IPS-15b (cell line): ENCODE measurements at regions not wholly inside any gene's neighbourhood (a gene's known extent, or its start where the extent isn't known, plus 50 kb on each side); places are given as distances from the start of the nearest gene placed in this dataset.

Experiments
- H3K27me3 ChIP-seq: one replicate; pipeline ENCODE4 v1.6.1; 2013; ENCODE audit warnings: low read length; ENCODE audit not compliant: control insufficient read depth, insufficient read depth
- H3K36me3 ChIP-seq: one replicate; pipeline ENCODE4 v1.6.1; 2013; ENCODE audit warnings: low read length; ENCODE audit not compliant: control insufficient read depth, insufficient read depth
- H3K4me1 ChIP-seq: one replicate; pipeline ENCODE4 v1.6.1; 2013; ENCODE audit warnings: mild to moderate bottlenecking, low read length; ENCODE audit not compliant: control insufficient read depth, insufficient read depth
- H3K4me3 ChIP-seq: one replicate; pipeline ENCODE4 v1.5.1; 2013; ENCODE audit warnings: low read depth, low read length
- H3K9ac ChIP-seq: one replicate; pipeline ENCODE4 v1.6.1; 2013; ENCODE audit warnings: low read depth, mild to moderate bottlenecking, low read length
- H3K9me3 ChIP-seq: one replicate; pipeline ENCODE4 v1.6.1; 2013; ENCODE audit warnings: mild to moderate bottlenecking, low read length; ENCODE audit not compliant: control insufficient read depth, insufficient read depth

- H3K27me3 ChIP-seq, result no peaks in the 10 kb centered on the region
- H3K9ac ChIP-seq, result no peak overlapping the region
- no peaks in the 10 kb centered on the region for H3K36me3 ChIP-seq
- no peak overlapping the region for H3K4me3 ChIP-seq
- no peaks in the 10 kb centered on the region for H3K9me3 ChIP-seq
- no peaks in the 10 kb centered on the region for H3K4me1 ChIP-seq
Measured at GRCh38 chr7:88458946-88459345, 152.3 kb upstream of the STEAP4 start.

GRCh38 chr7:88458279-88458678 lies 151.6 kb upstream of the STEAP4 start:
- Histone ChIP-seq H3K4me3 (no peak overlapping the region), H3K9me3 (no peaks in the 10 kb centered on the region), H3K27me3 (no peaks in the 10 kb centered on the region), H3K36me3 (no peaks in the 10 kb centered on the region), H3K9ac (no peak overlapping the region), H3K4me1 (no peaks in the 10 kb centered on the region)

GRCh38 chr7:88457320-88457719 lies 150.6 kb upstream of the STEAP4 start:
- Histone ChIP-seq H3K4me3 (no peak overlapping the region), H3K9ac (no peak overlapping the region), H3K4me1 (no peaks in the 10 kb centered on the region), H3K9me3 (no peaks in the 10 kb centered on the region), H3K36me3 (no peaks in the 10 kb centered on the region), H3K27me3 (no peaks in the 10 kb centered on the region)

GRCh38 chr7:88456490-88456889 lies 149.8 kb upstream of the STEAP4 start:
- H3K4me1 ChIP-seq, result no peaks in the 10 kb centered on the region
- no peak overlapping the region for H3K9ac ChIP-seq
- H3K9me3 ChIP-seq, result no peaks in the 10 kb centered on the region
- no peaks in the 10 kb centered on the region for H3K36me3 ChIP-seq
- H3K4me3 ChIP-seq, result no peak overlapping the region
- H3K27me3 ChIP-seq, result no peaks in the 10 kb centered on the region

DNA sequence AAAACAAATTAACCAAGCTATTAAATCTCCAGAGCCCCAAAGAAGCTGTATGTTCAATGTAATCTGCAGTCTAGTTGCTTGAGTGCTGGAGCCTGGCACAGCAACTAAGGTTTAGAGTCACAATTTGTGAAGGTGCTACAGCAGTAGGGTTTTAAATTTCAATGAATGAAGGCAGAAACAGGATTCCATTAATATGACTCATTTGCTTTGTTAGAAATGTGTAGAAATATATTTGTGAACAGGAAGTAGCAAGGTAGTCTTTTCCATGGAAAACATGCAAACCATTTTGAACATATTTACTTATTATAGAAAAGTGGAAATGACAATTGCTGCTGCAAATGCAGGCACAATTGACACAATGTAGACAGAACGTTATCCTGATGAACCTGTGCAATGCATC lies 149.0 kb upstream of the STEAP4 start:
- Histone ChIP-seq H3K4me3 (no peak overlapping the region), H3K36me3 (no peaks in the 10 kb centered on the region), H3K4me1 (no peaks in the 10 kb centered on the region), H3K27me3 (no peaks in the 10 kb centered on the region), H3K9me3 (no peaks in the 10 kb centered on the region), H3K9ac (no peak overlapping the region)

GRCh38 chr7:88452646-88453045 lies 146.0 kb upstream of the STEAP4 start:
- Histone ChIP-seq H3K4me1 (peaks cover 5% of the 10 kb centered on the region), H3K4me3 (no peak overlapping the region), H3K9ac (no peak overlapping the region), H3K9me3 (no peaks in the 10 kb centered on the region), H3K36me3 (no peaks in the 10 kb centered on the region), H3K27me3 (no peaks in the 10 kb centered on the region)

DNA sequence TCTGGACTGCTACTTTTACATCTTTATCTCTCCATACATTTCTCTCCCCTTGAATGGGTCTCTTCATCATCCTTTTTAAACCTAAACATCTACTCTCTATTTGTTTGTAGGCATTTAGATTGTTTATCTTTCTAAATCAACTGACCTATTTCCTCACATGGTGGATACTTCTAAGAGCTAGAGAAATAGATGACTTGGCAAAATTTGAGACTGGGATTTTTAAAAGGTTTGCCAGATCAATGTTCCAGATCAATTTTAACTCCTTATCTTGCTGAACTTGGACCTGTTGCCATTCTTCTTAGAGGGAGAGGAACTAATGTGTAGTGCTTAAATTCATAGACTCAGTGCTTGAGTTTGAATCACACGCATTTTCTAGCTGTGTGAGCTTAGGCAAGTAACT lies 144.2 kb upstream of the STEAP4 start:
- H3K4me1 ChIP-seq, result peaks cover 5% of the 10 kb centered on the region
- no peak overlapping the region for H3K9ac ChIP-seq
- H3K9me3 ChIP-seq, result no peaks in the 10 kb centered on the region
- H3K4me3 ChIP-seq, result no peak overlapping the region
- no peaks in the 10 kb centered on the region for H3K27me3 ChIP-seq
- no peaks in the 10 kb centered on the region for H3K36me3 ChIP-seq

GRCh38 chr7:88449410-88449809 lies 142.7 kb upstream of the STEAP4 start:
- Histone ChIP-seq H3K9me3 (no peaks in the 10 kb centered on the region), H3K27me3 (no peaks in the 10 kb centered on the region), H3K4me1 (peaks cover 5% of the 10 kb centered on the region)

GRCh38 chr7:88442413-88442812 lies 135.7 kb upstream of the STEAP4 start:
- no peaks in the 10 kb centered on the region for H3K9me3 ChIP-seq
- H3K36me3 ChIP-seq, result no peaks in the 10 kb centered on the region
- no peak overlapping the region for H3K4me3 ChIP-seq
- H3K27me3 ChIP-seq, result no peaks in the 10 kb centered on the region
- H3K4me1 ChIP-seq, result no peaks in the 10 kb centered on the region
- H3K9ac ChIP-seq, result no peak overlapping the region

More at GRCh38 chr7:88449410-88449809, 142.7 kb upstream of the STEAP4 start:
- Histone ChIP-seq H3K9ac (no peak overlapping the region), H3K36me3 (no peaks in the 10 kb centered on the region), H3K4me3 (no peak overlapping the region)

- H3K36me3 ChIP-seq, result no peaks in the 10 kb centered on the region
- H3K9me3 ChIP-seq, result no peaks in the 10 kb centered on the region
- H3K9ac ChIP-seq, result no peak overlapping the region
- H3K27me3 ChIP-seq, result no peaks in the 10 kb centered on the region
- no peak overlapping the region for H3K4me3 ChIP-seq
- no peaks in the 10 kb centered on the region for H3K4me1 ChIP-seq
Measured at GRCh38 chr7:88437132-88437531, 130.4 kb upstream of the STEAP4 start.

- Histone ChIP-seq H3K4me1 (no peaks in the 10 kb centered on the region), H3K9me3 (no peaks in the 10 kb centered on the region), H3K4me3 (no peak overlapping the region), H3K36me3 (no peaks in the 10 kb centered on the region), H3K9ac (no peak overlapping the region), H3K27me3 (no peaks in the 10 kb centered on the region)
Measured at GRCh38 chr7:88432301-88432700, 125.6 kb upstream of the STEAP4 start.

- Histone ChIP-seq H3K9ac (no peak overlapping the region), H3K4me3 (no peak overlapping the region), H3K4me1 (no peaks in the 10 kb centered on the region), H3K27me3 (no peaks in the 10 kb centered on the region), H3K36me3 (no peaks in the 10 kb centered on the region), H3K9me3 (no peaks in the 10 kb centered on the region)
Measured at GRCh38 chr7:88431882-88432281, 125.2 kb upstream of the STEAP4 start.

- Histone ChIP-seq H3K27me3 (no peaks in the 10 kb centered on the region), H3K36me3 (no peaks in the 10 kb centered on the region), H3K9ac (no peak overlapping the region), H3K4me1 (no peaks in the 10 kb centered on the region), H3K9me3 (no peaks in the 10 kb centered on the region), H3K4me3 (no peak overlapping the region)
Measured at GRCh38 chr7:88429382-88429781, 122.7 kb upstream of the STEAP4 start.
